H1 (cell line): ENCODE measurements at regions not wholly inside any gene's neighbourhood (a gene's known extent, or its start where the extent isn't known, plus 50 kb on each side); places are given as distances from the start of the nearest gene placed in this dataset.

Source experiments
- CTCF ChIP-seq, 3 experiments: IDR thresholded peaks; 1 replicate in 2 of 3; 2 replicates in 1 of 3; pipeline versions ENCODE4 v1.5.1 to v1.6.1; 2011; ENCODE audit warnings: low read length in 3 of 3, mild to moderate bottlenecking in 3 of 3, inconsistent platforms in 2 of 3, low read depth in 1 of 3, moderate library complexity in 1 of 3; ENCODE audit not compliant: insufficient read depth in 1 of 3; ENCODE audit errors: control extremely low read depth in 1 of 3
- GTF2F1 ChIP-seq: IDR thresholded peaks from 2 replicates; pipeline ENCODE4 v1.6.1; 2012; ENCODE audit warnings: low read depth, low read length, improper control_type of control experiment, borderline replicate concordance
- NRF1 ChIP-seq: IDR thresholded peaks from 2 replicates; pipeline ENCODE4 v1.6.1; 2011; ENCODE audit warnings: mild to moderate bottlenecking, low read depth, low read length, improper control_type of control experiment
- RNF2 ChIP-seq: fragments of 200-900, 300-1000 bp; sonication (generic); IDR thresholded peaks from 2 replicates; pipeline ENCODE4 v1.7.1; 2016; ENCODE audit warnings: borderline replicate concordance, low read depth, mild to moderate bottlenecking, antibody characterized with exemption, low read length; ENCODE audit not compliant: poor library complexity, severe bottlenecking; ENCODE audit errors: missing control alignments

- TF ChIP-seq CTCF (IDR thresholded peaks at IDR 0.05; ENCODE audit: control extremely low read depth in 1 of 3, insufficient read depth in 1 of 3, low read depth in 1 of 3, low read length in 3 of 3) (no peak), GTF2F1 (no peak), NRF1 (no peak), RNF2 (no peak)
- TF ChIP-seq, all 59 proteins: peak for 0
These were observed 557.1 kb upstream of the CADM1 start (continued) for GRCh38 chr11:116061322-116061721.
